Stimulated activated CD4-positive, alpha-beta T cell treated with anti-CD3 and anti-CD28 coated beads, Interleukin-1b, Interleukin-23, amount 100 ng/mL, for 1 hour (primary cell): ENCODE measurements at regions not wholly inside any gene's neighbourhood (a gene's known extent, or its start where the extent isn't known, plus 50 kb on each side); places are given as distances from the start of the nearest gene placed in this dataset.
"Not testable (repeated sequence)": the region's sequence is repeated elsewhere in the genome, so short reads cannot be mapped to it uniquely, and the experiment has no call there.

Source experiments
- DNase-seq, 2 donors: peaks; one replicate each; pipeline ENCODE4 v3.0.0-alpha.2; 2020; ENCODE audit warnings: low read depth in 2 of 2

DNA sequence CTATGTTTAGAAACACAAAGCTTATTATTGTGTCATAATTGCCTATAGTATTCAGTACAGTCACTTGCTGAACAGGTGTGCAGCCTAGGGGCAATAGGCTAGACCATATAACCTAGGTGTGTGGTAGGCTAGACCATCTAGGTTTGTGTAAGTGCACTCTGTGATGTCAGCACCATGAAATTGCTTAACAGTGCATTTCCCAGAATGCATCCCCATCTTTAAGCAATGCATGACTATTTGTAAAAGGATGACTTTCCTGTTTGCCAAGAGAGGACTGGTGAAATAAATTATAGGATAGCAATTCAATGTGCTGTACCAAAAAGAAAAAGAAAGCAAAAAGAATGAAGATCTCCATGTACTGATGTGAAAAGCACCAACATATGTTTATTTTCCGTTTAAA is 288.7 kb upstream of the AUTS2 start:
- no peak for DNase-seq

DNA sequence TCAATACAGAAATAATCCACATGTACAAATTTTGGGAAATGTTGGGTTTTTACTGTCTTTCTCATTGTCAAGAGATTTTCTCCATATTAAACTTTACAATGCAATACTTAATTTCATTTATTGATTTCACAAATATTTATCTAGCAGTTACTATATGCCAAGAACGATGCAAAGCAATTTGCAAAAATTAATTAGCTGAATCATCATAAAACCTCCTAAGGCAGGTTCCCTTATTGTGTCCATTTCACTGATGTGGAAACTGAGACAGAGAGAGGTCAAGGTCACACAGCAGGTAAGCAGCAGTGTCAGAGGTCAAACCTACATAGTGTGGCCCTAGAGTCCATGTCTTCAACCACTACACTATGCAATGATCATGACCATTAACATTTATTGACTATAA is 286.8 kb upstream of the AUTS2 start:
- DNase-seq, result no peak

DNA sequence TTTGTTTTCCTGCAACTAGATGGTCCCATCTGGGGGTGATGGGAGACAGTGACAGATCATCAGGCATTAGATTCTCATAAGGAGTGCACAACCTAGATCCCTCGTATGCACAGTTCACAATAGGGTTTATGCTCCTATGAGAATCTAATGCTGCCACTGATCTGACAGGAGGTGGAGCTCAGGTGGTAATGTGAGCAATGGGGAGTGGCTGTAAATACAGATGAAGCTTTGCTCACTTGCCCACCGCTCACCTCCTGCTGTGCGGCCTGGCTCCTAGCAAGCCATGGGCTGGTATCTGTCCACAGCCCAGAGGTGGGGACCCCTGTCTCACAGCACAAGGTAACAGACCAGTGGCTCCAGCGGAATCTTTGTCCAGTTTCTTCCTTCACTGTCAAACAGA is 284.4 kb upstream of the AUTS2 start:
- DNase-seq, result not testable (repeated sequence)

DNA sequence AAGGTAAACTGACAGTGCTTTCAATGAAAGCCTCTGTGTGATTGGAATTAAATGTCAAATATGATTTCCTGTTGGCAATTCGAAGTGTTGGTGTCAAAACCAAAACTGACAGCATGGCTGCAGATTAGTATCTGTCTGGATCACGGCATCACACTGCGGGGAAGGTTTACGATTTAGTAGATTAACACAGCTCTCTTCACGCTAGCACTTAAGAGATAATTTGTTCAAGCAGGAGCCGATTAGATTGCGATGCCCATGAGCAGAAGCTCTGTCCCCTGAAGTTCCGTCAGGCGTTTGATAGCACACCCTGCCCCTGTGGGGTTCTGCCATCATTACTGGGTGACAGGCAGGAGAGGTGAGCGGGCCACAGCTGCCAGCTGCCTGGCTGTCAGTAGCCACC is 279.5 kb upstream of the AUTS2 start:
- DNase-seq, result no peak

DNA sequence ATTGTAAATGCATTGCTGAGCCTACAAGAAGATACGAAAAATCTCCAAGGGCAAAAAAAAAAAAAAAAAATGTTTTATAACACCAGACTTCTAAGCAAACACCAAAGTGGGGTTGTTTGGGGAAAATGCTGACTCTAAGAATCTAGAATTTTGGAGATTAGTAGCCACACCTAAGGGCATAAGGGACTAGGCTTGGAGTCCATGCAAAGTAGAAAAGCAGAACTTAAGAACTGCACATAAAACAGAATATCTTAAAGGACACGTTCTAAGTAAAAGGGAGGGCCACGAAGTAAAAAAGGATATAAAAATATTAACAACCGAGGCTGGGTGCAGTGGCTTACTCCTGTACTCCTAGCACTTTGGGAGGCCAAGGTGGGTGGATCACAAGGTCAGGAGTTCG is 269.8 kb upstream of the AUTS2 start:
- DNase-seq, result no peak

DNA sequence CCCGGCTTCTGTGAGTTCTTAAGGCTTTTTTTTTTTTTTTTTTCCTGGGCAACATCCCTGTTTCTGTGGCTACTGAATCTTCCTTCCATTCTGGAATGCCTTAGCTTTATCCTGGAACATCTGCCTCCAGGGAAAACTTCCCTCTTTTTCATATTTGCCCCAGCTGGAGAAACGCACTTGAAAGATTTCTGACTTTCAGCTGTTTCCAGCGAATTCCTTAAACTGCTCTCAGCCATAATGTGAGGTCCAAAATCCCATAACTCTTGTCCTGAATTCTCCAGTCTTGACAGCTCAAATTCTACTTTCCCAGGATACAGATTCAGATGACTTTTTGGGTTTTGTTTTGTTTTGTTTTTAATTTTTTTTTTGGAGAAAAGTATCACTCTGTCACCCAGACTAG is 263.6 kb upstream of the AUTS2 start:
- DNase-seq, result no peak

DNA sequence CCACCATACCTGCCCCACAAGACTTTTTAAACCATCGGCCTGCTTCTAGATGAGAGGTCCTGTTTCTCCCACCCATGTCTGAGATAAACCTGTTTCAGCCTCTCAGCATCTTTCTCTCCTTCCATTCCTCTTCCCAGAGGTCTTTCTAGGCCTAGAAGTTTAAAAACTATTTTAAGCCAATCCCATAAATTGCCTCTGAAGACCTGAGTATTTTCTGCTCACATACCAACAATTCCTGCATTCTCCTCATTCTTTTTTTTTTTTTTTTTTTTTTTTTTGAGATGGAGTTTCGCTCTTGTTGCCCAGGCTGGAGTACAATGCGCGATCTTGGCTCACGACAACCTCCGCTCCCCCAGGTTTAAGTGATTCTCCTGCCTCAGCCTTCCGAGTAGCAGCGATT is 262.9 kb upstream of the AUTS2 start:
- DNase-seq, result no peak

DNA sequence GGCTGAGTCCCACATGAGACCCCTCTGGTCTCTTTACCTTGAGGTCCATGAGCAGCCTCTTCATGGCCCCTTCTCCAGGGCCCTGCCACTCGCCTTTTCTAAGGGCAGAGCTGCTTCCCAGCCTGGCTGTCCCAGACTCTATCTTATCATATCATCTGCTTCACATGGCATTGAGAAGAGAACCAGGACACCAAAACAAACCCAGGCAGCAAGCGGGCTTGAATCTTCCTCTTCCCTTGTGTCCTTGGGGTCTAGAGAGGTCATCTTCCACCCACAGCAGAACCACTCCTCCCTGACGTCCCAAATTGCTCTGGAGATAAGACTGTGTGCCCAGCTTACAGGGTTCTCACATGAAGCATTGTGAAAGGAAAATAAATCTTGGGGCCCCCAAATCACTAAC is 261.3 kb upstream of the AUTS2 start:
- DNase-seq, result no peak

DNA sequence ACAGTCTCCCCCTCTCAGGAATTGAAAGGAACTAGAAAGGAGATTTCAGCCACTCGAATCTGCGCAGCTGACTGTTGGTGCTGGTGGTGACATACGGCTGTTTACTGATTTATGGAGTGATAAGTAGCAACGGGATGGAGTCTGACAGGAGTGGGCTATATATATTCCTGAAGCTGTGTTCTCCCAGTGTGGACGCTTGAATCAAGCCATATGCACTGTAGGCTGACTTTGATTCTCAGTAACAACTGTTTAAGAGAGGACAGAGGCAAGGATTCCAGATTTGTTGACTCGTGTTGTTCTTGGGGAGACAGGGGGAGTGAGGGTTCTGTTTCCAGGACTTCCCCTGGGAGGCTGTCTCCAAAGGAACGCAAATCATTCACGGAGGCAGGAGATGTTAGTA is 260.1 kb upstream of the AUTS2 start:
- no peak for DNase-seq

DNA sequence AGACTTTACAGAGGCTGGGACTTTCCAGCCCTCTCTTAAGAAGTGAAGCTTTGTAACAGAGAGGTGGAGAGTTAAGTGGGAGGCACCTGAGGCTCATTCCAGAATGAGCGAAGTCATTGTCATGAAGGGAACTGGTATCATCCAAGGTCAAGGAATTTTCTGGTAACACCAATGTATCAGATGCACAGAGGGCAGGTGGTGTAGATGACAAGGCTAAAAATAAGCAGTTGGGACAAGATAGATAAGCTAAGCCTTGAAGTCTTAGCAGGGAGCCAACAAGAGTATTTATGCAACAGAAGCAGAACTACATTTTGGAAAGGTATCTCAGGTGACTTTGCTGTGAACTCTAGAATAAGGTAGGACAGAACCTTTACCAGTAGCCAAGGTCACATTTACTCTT is 257.0 kb upstream of the AUTS2 start:
- no peak for DNase-seq

DNA sequence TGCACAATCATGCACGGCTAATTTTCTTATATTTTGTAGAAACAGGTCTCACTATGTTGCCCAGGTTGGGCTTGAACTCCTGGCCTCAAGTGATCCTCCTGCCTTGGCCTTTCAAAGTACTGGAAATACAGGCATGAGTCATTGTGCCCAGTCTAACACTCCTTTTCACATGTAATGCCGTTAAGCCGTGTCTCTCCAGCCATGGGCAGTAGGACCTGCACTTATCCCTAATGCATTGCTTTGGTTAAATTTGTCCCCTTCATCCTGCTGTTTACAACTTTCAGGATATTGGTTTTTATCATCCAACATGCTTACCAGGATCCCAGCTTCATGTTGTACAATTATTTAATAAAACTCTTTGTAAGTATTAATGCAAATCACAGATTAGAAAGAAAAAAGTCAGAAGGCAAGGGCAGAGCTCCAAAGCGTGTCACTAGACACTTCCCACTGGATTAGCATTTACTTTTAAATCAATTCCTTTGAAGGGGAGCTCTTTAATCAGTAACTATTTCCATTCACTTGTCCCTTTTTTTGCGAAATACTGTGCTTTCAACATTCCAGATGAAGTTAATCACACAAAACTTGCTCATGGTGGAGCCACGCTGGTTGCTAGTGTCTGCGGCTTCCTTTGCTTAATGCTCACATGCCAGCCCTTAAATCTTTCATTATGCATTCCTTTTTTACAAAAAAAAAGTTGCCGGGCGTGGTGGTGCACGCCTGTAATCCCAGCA is 256.0 kb upstream of the AUTS2 start:
- no peak for DNase-seq

DNA sequence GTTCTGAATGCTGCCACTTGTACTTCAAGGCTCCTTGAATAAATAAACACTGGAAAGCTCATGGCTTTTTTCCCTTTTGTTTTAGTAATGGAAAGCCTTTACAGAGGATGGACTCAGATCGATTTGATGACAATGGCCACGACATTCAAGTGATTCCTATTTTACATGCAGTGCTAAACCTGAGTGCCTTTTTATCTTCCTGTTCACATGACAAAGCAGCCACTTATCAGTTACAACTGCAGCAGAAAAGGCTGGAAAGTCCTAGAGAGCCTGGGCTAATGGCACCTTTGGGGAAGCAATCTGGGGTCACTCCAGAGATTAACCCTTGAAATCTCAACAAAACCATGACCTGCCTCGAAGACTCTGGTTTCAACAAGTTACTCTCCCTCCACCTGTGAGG is 249.0 kb upstream of the AUTS2 start:
- no peak for DNase-seq

DNA sequence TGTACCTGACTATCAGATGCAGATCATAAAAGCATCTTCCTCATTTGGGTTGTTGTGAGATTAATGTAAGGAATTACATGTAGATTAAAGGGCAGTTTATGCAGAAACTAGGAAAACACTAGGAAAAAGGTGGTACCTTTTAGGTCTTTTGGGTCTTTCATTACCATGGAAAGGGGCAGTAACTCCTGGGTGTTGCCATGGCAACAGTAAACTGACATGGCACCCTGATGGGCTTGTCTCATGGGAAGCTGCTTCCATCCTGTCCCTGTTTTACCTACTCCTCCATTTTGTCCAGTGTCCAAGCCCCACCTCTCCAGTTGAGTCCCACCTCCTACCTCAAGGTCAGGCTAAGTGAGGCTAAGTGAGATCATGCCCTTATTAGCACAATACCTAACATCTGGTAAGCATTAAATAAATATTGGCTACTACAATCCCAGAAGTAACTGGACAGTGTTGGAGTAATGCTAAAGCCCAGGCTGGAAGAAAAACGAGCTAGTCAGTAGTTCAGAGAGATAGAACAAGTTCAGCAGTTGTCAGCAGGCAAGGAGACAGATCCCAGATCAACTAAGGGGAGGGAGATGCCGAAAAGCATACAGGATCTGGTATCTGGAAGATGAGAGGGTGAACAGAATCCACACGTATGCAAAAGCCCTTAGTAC is 240.0 kb upstream of the AUTS2 start:
- no peak for DNase-seq

DNA sequence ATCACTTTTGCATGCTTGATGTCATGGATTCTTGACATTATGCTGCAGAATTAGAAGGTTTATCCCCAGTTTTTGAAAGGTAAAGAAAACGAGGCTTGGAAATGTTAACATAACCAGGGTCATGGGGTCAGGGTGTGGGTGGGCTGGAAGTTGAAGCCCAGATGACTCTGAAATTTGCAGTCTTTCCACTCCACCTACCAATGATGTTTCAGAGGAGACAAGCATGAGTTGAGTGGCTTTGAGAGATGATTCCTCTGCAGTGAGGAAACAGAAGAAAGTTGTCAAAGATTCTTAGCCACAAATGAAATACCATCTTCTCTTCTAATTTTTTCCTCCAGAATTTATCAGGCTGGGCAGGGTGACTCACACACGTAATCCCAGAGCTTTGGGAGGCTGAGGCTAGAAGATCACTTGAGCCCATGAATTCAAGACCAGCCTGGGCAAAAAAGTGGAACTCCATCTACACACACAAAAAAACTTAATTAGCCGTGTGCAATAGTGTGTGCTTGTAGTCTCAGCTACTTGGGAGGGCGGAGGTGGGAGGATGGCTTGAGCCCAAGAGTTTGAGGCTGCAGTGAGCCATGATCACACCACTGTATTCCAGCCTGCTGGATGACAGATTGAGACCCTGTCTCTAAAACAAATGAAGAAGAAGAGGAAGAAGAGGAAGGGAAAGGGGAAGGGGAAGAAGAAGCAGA is 239.1 kb upstream of the AUTS2 start:
- DNase-seq, result no peak

DNA sequence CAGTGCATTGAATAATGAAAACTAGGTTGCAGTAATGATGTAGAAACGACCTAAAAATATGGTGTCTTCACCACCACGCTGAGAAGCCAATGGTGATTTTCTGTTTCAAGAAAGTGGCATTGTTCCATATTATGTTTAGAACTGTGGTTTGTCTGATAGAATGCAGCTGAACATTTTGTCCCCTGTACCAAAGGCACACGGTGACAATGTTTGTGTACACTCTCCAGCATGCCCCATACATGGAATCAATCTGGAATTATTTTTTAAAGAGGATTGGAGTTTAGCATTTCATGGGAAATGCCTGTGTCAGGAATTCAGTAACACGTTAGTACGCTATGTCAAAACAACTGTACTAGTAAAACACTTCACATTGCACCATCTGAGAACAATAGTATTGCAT is 237.4 kb upstream of the AUTS2 start:
- no peak for DNase-seq

DNA sequence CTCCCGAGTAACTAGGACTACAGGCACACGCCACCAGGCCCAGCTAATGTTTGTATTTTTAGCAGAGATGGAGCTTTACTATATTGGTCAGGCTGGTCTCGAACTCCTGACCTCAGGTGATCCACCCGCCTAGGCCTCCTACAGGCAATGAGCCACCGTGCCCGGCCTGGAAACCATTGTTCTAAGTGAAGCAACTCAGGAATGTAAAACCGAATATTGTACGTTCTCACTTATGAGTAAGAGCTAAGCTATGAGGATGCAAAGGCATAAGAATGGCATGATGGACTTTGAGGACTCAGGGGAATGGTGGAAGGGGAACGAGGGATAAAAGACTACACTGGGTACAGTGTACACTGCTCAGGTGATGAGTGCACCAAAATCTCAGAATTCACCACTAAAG is 235.1 kb upstream of the AUTS2 start:
- DNase-seq, result no peak

DNA sequence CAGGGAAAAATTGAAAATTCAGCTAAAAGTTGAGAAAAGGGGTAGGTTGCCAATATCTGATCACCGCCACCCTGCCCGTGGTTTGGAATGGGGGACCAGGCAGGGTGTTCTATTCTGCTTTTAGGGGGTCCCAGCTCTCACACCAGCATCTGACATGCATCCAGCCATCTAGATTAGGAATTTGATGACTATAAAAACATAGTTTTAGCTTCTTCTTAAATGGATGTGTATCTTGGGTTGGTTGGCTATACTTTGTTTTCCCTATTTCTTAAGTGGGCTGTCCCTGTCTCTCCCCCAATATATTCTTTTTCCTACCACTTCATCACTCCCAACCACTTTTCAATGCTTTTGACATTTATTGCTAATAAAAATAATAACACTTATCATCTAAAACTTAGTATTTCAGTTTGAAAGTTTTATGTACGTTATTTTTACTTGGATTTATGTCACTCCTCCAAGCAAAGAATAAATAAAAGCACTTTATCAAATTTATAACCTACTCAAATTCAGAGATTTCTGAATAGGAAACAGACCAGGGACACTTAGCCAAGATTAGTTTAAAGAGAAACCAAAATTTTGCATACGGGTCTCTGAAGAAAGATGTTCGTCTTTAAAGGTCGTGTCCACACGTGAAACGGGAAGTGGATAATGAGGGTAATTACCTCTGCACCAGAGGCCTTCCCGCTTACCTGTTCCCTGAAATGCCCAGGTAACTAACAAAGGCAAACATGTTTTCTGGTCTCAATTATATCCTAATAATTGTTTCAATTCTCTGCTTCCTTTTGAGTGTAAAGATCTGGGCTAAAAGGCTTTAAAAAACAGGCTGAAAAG is 233.2 kb upstream of the AUTS2 start:
- no peak for DNase-seq

DNA sequence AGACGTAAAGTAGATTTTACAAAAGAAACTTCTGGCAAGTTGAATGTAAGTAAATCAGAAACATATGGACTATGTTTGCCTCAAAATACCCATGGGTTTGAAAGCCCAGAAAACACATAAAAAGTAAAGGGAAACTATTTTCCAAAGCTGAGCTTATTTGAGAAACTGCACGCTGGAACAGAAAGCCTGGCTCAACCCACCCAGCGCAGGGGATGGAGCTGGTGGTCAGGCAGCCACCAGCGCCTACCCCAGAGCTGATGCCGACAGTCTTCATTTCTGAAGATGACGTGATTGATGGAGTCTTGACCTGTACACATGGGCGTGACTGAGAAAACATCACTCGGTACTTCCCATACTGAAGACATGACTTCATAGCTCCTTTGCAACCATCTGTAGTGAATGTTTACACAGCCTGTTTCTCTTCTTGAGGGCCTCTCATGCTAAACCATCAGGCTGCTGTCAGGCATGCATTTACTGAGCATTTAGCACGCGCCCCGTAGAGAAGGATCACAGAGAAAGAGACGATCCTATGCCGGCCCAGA is 232.6 kb upstream of the AUTS2 start:
- no peak for DNase-seq

DNA sequence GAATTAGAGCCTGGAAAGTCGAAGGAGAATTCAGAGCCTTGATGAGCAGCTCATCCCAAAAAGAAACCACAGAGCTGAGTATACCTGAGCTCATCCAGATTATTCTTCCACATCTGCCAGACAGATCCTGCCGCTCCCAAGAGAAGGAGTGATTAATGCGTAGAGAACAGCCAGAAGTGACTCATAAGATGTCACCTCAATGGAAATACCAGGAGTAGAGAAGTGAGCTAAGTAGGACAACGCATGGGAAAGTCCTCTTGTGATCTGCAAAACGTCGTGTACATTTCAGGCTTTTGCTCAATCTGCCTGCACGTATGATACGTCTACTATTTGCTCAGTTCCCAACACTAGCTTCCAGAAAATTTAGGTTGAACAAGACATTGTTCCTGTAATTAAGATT is 230.5 kb upstream of the AUTS2 start:
- DNase-seq, result no peak

DNA sequence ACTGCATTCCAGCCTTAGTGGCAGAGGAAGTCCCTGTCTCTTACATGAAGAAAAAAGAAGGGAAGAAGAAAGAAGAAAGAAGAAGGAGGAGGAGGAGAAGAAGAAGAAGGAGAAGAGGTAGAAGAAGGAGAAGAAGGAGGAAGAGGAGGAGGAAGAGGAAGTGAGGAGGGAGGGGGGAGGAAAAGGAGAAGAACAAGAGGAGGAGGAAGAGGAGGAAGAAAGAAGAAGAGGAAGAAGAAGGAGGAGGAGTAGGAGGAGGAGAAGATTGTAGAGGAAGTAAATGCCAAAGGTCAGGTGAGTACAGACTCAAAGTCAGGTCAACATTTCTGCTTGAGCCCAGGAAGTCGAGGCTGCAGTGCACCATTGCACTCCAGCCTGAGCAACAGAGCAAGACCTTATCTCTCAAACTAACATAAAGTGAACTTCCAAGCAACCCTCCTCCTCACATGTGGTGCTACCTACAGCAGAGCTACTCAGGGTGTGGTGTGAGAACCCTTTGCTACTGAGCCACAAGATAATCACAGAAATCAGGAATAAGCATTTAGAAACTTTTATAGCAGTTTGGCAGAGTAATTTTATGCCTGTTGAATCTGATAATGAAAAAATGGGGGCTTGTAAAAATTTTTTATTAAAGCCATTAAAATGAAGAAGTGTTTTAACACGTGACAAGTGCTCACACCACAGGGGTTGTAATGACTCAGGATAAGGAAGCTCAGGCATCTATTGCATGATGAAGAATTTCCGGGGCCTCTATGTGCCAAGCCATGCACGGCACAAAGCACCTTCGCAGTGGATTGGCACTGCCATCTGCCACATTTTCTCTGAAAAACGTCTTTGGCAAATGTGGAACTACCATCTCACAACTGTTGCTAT is 224.9 kb upstream of the AUTS2 start:
- DNase-seq, result no peak

DNA sequence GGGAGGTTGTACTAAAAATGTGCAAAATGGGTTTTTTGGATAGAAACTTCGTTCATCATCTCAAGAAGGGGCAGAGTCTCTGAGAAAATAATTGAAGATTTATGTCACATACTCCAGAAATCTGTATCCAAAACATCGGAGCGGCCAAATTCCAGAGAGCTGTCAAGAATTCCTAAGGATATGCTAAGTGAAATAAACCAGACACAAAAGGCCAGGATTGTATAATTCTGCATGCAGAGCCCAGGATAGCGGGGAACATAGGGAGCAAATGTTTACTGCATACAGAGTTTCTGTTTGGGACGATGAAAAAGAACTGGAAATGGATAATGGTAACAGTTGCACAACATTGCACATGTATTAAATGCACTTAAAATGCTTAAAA is 224.2 kb upstream of the AUTS2 start:
- no peak for DNase-seq
